Lower leg skin (tissue), 3 donors: ENCODE measurements at regions not wholly inside any gene's neighbourhood (a gene's known extent, or its start where the extent isn't known, plus 50 kb on each side); places are given as distances from the start of the nearest gene placed in this dataset.

Experiments used
- POLR2A ChIP-seq, 2 donors: fragments of 450-650 bp; IDR thresholded peaks; one replicate each; pipeline ENCODE4 v1.6.1; 2016 to 2017; ENCODE audit warnings: antibody characterized with exemption in 2 of 2, mild to moderate bottlenecking in 1 of 2, moderate library complexity in 1 of 2
- TF ChIP-seq, protein P1 (sequence below), 3 donors: fragments of 450-650 bp; IDR thresholded peaks; one replicate each; pipeline ENCODE4 v1.5.1; 2016; ENCODE audit warnings: antibody characterized with exemption in 3 of 3, mild to moderate bottlenecking in 3 of 3, moderate library complexity in 2 of 3

DNA sequence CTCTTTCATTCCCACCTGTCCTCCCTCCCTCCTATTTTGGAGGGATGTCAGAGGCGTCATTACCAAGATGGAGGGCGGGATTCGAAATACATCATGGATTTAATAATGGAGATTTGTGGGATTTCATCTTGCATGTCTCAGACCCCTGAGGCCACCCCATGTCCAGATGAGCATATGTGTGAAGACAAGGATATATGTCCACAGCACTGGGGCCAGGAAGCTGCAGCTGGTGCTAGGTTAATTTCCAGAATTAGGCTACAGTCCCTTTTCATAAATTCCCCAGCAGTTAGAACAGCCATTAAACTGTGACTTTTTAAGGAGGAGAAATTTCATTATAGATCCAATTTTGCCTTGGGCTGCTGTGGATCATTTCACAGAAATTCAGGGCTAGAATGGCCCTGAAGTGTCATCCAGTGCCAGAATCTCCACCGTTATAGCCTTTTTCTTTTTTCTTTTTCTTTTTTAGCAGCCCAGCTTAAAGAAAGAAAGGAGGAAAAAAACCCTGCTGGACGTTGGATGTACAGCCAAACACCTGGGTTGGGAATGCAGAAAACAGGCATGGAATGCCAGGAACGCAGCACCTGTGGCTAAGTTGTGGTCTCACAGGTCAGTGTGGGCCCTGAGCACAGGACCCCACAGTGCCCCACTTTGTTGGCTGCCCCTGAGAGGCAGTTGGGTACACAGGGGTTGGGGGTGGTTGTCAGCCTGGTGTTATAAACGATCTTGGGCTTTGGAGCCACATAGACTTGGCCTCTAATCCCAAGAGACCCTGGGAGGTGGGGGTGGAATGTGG, 50.2 kb upstream of the CXCL14 start:
- no peak for TF ChIP-seq POLR2A (IDR thresholded peaks at IDR 0.05)
- TF ChIP-seq, protein P1, sequence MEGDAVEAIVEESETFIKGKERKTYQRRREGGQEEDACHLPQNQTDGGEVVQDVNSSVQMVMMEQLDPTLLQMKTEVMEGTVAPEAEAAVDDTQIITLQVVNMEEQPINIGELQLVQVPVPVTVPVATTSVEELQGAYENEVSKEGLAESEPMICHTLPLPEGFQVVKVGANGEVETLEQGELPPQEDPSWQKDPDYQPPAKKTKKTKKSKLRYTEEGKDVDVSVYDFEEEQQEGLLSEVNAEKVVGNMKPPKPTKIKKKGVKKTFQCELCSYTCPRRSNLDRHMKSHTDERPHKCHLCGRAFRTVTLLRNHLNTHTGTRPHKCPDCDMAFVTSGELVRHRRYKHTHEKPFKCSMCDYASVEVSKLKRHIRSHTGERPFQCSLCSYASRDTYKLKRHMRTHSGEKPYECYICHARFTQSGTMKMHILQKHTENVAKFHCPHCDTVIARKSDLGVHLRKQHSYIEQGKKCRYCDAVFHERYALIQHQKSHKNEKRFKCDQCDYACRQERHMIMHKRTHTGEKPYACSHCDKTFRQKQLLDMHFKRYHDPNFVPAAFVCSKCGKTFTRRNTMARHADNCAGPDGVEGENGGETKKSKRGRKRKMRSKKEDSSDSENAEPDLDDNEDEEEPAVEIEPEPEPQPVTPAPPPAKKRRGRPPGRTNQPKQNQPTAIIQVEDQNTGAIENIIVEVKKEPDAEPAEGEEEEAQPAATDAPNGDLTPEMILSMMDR (IDR thresholded peaks at IDR 0.05), result no peak
